ENCODE measurements at regions not wholly inside any gene's neighbourhood (a gene's known extent, or its start where the extent isn't known, plus 50 kb on each side); places are given as distances from the start of the nearest gene placed in this dataset.
"Not testable (repeated sequence)": the region's sequence is repeated elsewhere in the genome, so short reads cannot be mapped to it uniquely, and the experiment has no call there.

DNA sequence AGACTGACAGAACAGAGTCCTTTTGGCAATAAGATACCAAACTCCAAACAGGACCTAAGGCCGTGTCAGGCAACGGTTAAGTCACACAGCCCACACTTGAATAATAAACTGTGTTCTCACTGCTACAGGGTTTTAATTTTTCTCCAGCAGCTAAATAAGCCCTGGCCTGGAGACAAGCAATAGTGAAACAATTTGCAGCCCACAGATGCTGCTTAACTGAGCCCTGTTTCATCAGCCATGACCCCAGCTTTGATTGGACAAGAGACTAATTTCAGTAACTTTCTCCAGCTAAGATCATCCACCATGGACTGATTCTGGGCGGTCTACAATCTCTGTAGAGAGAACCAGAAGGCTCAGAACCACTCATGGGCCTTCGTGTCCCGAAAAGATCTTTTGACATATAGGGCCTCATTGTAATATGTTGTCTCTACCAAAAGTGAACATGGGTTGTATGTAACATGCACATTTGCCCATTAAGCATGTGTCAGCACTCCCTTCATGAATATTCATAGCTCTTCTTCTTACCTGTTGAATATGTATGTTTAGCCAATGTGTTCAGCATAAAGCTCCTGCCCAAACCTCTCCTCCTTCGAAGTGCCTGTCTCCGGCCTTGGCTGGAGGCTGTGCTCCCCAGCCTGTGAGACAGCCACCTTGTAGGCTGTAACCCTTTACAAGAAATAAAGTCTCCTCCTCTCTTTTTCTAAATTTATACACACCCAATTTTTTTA lies 223.1 kb upstream of the AKR1E2 start:
- no peak overlapping the region for H3K4me3 ChIP-seq (ENCODE audit: low read length)
- DNase-seq (ENCODE audit: low read depth): no peak
- TF ChIP-seq, protein P1, sequence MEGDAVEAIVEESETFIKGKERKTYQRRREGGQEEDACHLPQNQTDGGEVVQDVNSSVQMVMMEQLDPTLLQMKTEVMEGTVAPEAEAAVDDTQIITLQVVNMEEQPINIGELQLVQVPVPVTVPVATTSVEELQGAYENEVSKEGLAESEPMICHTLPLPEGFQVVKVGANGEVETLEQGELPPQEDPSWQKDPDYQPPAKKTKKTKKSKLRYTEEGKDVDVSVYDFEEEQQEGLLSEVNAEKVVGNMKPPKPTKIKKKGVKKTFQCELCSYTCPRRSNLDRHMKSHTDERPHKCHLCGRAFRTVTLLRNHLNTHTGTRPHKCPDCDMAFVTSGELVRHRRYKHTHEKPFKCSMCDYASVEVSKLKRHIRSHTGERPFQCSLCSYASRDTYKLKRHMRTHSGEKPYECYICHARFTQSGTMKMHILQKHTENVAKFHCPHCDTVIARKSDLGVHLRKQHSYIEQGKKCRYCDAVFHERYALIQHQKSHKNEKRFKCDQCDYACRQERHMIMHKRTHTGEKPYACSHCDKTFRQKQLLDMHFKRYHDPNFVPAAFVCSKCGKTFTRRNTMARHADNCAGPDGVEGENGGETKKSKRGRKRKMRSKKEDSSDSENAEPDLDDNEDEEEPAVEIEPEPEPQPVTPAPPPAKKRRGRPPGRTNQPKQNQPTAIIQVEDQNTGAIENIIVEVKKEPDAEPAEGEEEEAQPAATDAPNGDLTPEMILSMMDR (IDR thresholded peaks at IDR 0.05; ENCODE audit: insufficient read depth, low read depth, low read length, missing control alignments): no peak

DNA sequence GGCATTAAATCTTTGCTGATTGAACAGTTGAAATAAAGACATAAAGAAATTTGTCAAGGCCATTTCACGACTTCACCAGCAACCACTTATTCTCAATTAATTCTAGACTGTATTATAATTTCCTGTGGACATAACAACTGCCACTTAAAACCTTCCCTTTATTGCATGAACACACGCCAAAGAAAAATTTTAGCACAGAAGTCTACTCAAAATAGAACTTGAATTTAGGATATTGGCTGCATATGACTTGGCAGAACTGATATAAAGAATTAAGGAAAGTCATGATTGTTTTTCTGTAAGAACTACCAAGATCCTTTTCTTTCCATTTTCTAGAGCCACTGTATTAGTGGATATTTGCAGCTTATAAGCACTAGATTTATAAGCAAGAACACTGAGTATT lies 226.5 kb upstream of the AKR1E2 start:
- H3K4me3 ChIP-seq (ENCODE audit: low read length): no peak overlapping the region
- DNase-seq (ENCODE audit: low read depth): no peak
- TF ChIP-seq, protein P1 (IDR thresholded peaks at IDR 0.05; ENCODE audit: insufficient read depth, low read depth, low read length, missing control alignments): no peak

DNA sequence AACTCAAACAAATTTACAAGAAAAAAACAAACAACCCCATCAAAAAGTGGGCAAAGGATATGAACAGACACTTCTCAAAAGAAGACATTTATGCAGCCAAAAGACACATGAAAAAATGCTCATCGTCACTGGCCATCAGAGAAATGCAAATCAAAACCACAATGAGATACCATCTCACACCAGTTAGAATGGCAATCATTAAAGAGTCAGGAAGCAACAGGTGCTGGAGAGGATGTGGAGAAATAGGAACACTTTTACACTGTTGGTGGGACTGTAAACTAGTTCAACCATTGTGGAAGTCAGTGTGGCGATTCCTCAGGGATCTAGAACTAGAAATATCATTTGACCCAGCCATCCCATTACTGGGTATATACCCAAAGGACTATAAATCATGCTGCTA lies 228.1 kb upstream of the AKR1E2 start:
- H3K4me3 ChIP-seq (ENCODE audit: low read length); DNase-seq (ENCODE audit: low read depth): not testable (repeated sequence)

GRCh38 chr10:4596951-4597350 lies 229.1 kb upstream of the AKR1E2 start:
- no peak overlapping the region for H3K4me3 ChIP-seq (ENCODE audit: low read length)
- no peak for DNase-seq (ENCODE audit: low read depth)
- TF ChIP-seq, protein P1 (IDR thresholded peaks at IDR 0.05; ENCODE audit: insufficient read depth, low read depth, low read length, missing control alignments): no peak

DNA sequence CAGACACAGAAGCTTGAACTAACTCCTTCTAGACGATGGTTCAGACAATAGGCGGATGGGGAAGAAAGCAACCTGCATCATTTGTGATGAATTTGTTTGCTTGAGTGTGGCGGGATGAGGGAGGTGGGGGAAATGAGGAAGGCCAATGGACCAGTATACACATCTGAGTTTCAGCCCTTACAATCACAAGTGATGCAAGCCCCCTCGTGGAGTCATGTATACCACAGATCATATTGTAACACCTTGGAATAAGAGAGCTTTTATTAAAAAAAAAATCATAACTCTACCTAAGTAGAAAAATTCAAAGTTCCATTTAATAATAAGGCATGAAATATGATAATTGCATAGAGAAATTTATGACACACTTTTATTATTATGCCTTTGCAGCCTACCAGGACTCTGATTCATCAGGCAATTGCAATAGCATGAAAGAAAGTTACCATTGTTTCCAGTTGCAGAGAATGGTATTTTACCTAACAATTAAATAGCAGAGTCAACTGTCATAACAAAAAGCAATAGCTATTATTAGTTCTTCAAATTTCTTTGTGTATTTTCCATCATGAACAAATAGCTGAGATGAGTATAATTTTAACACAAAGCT lies 230.2 kb upstream of the AKR1E2 start:
- DNase-seq (ENCODE audit: low read depth): peak; percentile 59
- TF ChIP-seq, protein P1 (IDR thresholded peaks at IDR 0.05; ENCODE audit: insufficient read depth, low read depth, low read length, missing control alignments): no peak
- no peak overlapping the region for H3K4me3 ChIP-seq (ENCODE audit: low read length)

- H3K4me3 ChIP-seq (ENCODE audit: low read length): no peak overlapping the region
- TF ChIP-seq, protein P1 (IDR thresholded peaks at IDR 0.05; ENCODE audit: insufficient read depth, low read depth, low read length, missing control alignments): no peak
- peak; percentile 16 for DNase-seq (ENCODE audit: low read depth)
Observed at GRCh38 chr10:4590807-4591206, 235.2 kb upstream of the AKR1E2 start.

GRCh38 chr10:4588824-4589223 lies 237.2 kb upstream of the AKR1E2 start:
- no peak for DNase-seq (ENCODE audit: low read depth)
- H3K4me3 ChIP-seq (ENCODE audit: low read length): no peak overlapping the region
- TF ChIP-seq, protein P1 (IDR thresholded peaks at IDR 0.05; ENCODE audit: insufficient read depth, low read depth, low read length, missing control alignments): no peak
